Fibroblast of lung (primary cell): ENCODE measurements at regions not wholly inside any gene's neighbourhood (a gene's known extent, or its start where the extent isn't known, plus 50 kb on each side); places are given as distances from the start of the nearest gene placed in this dataset.

Experiments used
- DNase-seq, 2 donors: peaks; one replicate each; pipeline versions ENCODE4 v3.0.0 to v3.0.0-alpha.2; 2010; ENCODE audit warnings: low read depth in 2 of 2
- H2AFZ ChIP-seq: 2 replicates; pipeline ENCODE4 v1.5.1; 2012; ENCODE audit warnings: low read length, control low read depth, inconsistent platforms
- H3K27ac ChIP-seq: 2 replicates; pipeline ENCODE4 v1.5.1; 2011; ENCODE audit warnings: low read length, control low read depth; ENCODE audit not compliant: insufficient read depth
- H3K27me3 ChIP-seq: 2 replicates; pipeline ENCODE4 v1.5.1; 2011; ENCODE audit warnings: mild to moderate bottlenecking, low read length; ENCODE audit not compliant: control insufficient read depth, insufficient read depth
- H3K36me3 ChIP-seq: 2 replicates; pipeline ENCODE4 v1.5.1; 2011; ENCODE audit warnings: low read length; ENCODE audit not compliant: control insufficient read depth, insufficient read depth
- H3K4me1 ChIP-seq: 2 replicates; pipeline ENCODE4 v1.5.1; 2011; ENCODE audit warnings: low read length; ENCODE audit not compliant: control insufficient read depth, insufficient read depth; ENCODE audit errors: extremely low read depth
- H3K4me2 ChIP-seq: 2 replicates; pipeline ENCODE4 v1.5.1; 2011; ENCODE audit warnings: low read length, control low read depth; ENCODE audit not compliant: insufficient read depth; ENCODE audit errors: extremely low read depth
- H3K4me3 ChIP-seq, 4 experiments: fragments of 200-600 bp in 1 of 4; sonication (generic) in 1 of 4; replicated peaks in 1 of 4; 2 replicates each; pipeline ENCODE4 v1.5.1; 2011 to 2016; ENCODE audit warnings: low read length in 4 of 4, low read depth in 3 of 4, mild to moderate bottlenecking in 3 of 4, control low read depth in 2 of 4, inconsistent platforms in 1 of 4, mixed read lengths in 1 of 4; ENCODE audit not compliant: insufficient read depth in 1 of 4; ENCODE audit errors: control extremely low read depth in 1 of 4
- H3K79me2 ChIP-seq: 2 replicates; pipeline ENCODE4 v1.5.1; 2012; ENCODE audit warnings: mild to moderate bottlenecking, low read length, inconsistent platforms; ENCODE audit not compliant: control insufficient read depth, insufficient read depth
- H3K9ac ChIP-seq: 2 replicates; pipeline ENCODE4 v1.5.1; 2011; ENCODE audit warnings: mild to moderate bottlenecking, low read length, control low read depth; ENCODE audit not compliant: insufficient read depth
- H3K9me3 ChIP-seq: 2 replicates; pipeline ENCODE4 v1.5.1; 2012; ENCODE audit warnings: low read depth, low read length; ENCODE audit not compliant: control insufficient read depth, insufficient read depth
- H4K20me1 ChIP-seq: 2 replicates; pipeline ENCODE4 v1.5.1; 2011; ENCODE audit warnings: low read length; ENCODE audit not compliant: control insufficient read depth, insufficient read depth; ENCODE audit errors: extremely low read depth
- EZH2 ChIP-seq: IDR thresholded peaks from 2 replicates; pipeline ENCODE4 v1.5.1; 2012; ENCODE audit warnings: low read length, control low read depth, mild to moderate bottlenecking; ENCODE audit errors: missing control alignments
- TF ChIP-seq, protein P1 (sequence below), 2 donors: IDR thresholded peaks in 1 of 2; conservative IDR thresholded peaks in 1 of 2; 1 replicate in 1 of 2; 2 replicates in 1 of 2; pipeline ENCODE4 v1.5.1; 2011 to 2012; ENCODE audit warnings: low read length in 2 of 2, control low read depth in 1 of 2, inconsistent platforms in 1 of 2, low read depth in 1 of 2, mild to moderate bottlenecking in 1 of 2

DNA sequence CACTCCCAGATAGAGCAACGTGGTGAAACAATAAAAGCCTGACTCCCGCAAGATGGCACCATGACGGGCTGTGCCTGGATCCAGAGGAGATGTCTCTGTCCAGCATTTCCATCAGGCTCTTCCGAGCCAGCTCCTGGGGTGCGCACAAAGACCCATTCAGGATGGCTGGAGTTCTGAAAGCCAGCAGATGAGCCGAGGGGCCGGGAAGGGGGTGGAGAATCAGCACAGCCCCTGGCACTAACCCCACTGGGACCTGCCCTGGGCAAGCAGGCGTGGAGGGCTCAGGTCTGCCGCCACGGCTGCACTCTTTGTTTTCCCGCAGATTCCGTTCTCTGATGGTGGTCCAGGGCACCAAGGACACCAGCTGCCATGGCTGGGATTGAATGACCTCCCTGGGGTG, 97.2 kb upstream of the BLID start:
- TF ChIP-seq EZH2, result no peak
- TF ChIP-seq, protein P1, sequence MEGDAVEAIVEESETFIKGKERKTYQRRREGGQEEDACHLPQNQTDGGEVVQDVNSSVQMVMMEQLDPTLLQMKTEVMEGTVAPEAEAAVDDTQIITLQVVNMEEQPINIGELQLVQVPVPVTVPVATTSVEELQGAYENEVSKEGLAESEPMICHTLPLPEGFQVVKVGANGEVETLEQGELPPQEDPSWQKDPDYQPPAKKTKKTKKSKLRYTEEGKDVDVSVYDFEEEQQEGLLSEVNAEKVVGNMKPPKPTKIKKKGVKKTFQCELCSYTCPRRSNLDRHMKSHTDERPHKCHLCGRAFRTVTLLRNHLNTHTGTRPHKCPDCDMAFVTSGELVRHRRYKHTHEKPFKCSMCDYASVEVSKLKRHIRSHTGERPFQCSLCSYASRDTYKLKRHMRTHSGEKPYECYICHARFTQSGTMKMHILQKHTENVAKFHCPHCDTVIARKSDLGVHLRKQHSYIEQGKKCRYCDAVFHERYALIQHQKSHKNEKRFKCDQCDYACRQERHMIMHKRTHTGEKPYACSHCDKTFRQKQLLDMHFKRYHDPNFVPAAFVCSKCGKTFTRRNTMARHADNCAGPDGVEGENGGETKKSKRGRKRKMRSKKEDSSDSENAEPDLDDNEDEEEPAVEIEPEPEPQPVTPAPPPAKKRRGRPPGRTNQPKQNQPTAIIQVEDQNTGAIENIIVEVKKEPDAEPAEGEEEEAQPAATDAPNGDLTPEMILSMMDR (conservative IDR thresholded peaks at IDR 0.05 in 1 of 2, IDR thresholded peaks at IDR 0.05 in 1 of 2; ENCODE audit: low read depth in 1 of 2, low read length in 2 of 2), result no peak
- H3K9ac ChIP-seq, result no peak overlapping the region
- no peak overlapping the region for H3K4me3 ChIP-seq
- H3K79me2 ChIP-seq, result no peaks in the 10 kb centered on the region
- H3K27ac ChIP-seq, result no peak overlapping the region
- no peak for DNase-seq
- H3K4me2 ChIP-seq, result no peak overlapping the region
- H3K27me3 ChIP-seq, result no peaks in the 10 kb centered on the region
- H3K36me3 ChIP-seq, result no peaks in the 10 kb centered on the region
- no peaks in the 10 kb centered on the region for H4K20me1 ChIP-seq
- peaks cover 28% of the 10 kb centered on the region for H3K4me1 ChIP-seq
- H3K9me3 ChIP-seq, result no peaks in the 10 kb centered on the region
- H2AFZ ChIP-seq, result no peak overlapping the region

DNA sequence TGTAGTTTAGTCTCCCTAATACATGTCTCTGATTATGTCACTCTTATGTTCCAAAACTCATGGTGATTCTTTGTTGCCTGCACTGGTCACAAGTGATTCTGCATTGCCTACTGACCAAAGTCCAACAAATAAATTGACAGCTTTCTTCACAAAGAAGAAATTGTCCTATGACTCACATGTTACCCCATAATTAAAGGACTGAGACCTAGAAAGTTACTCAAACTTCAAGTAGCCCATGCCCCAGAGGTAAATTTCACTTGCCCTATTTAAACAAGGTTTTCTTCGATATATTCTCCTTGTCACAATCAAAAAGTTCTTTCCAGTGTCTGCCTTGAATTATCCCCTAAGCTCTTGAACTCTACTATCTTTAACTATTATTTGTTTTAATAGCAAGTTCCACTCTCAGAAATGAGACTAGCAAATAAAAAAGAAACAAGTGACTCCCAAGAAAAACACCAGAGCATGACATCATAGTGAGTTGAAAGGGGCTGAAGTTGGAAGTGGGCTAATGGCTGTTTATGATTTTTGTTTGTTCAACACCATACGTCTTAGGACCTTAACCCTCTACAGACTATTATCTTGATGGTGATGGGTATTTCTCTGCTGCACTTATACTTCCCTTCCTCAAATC, 94.5 kb upstream of the BLID start:
- H3K4me2 ChIP-seq, result no peak overlapping the region
- H3K4me3 ChIP-seq, result no peak overlapping the region
- H3K27ac ChIP-seq, result no peak overlapping the region
- no peaks in the 10 kb centered on the region for H3K9me3 ChIP-seq
- H4K20me1 ChIP-seq, result no peaks in the 10 kb centered on the region
- no peaks in the 10 kb centered on the region for H3K27me3 ChIP-seq
- H3K9ac ChIP-seq, result no peak overlapping the region
- DNase-seq, result no peak
- peaks cover 17% of the 10 kb centered on the region for H3K79me2 ChIP-seq
- no peak overlapping the region for H2AFZ ChIP-seq
- TF ChIP-seq EZH2, result no peak
- TF ChIP-seq, protein P1 (conservative IDR thresholded peaks at IDR 0.05 in 1 of 2, IDR thresholded peaks at IDR 0.05 in 1 of 2; ENCODE audit: low read depth in 1 of 2, low read length in 2 of 2), result no peak
- H3K36me3 ChIP-seq, result no peaks in the 10 kb centered on the region
- H3K4me1 ChIP-seq, result peaks cover 39% of the 10 kb centered on the region

DNA sequence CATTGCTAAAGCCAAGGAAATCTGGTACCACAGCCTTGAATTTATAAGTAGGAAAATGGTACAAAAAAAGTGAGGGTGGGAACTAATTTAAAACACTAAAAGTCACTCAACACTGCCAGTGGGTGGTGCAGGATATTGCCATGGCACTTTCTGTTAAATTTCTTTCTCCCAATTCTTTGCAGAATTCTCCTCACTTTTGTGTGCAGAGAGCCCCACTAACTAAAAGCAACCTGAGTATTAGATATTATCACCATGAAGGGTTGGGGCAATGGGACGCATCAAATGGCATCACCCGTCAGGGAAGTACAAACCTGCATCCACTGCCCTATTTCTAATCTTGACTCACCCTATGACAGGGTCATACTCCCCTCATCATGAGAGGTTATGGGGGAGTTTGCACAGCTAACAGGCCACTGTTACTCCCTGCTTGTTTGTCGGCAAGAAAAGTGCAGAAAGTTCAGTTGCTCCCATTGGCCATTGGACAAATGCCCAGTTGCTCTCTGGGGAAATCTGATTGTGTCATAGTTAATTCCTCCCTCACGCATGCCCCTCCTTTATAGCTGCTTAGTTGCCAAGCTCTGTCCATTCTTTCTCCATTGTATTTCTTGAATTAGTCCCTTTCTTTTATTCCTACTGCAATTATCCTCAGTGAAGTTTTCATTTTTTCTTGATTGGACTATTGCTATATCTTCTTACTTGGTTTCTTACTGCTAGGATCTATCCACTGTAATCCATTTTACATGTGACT, 93.8 kb upstream of the BLID start:
- TF ChIP-seq EZH2, result no peak
- TF ChIP-seq, protein P1 (conservative IDR thresholded peaks at IDR 0.05 in 1 of 2, IDR thresholded peaks at IDR 0.05 in 1 of 2; ENCODE audit: low read depth in 1 of 2, low read length in 2 of 2), result no peak
- H3K27ac ChIP-seq, result peak overlapping the region; percentile 51
- H3K9me3 ChIP-seq, result no peaks in the 10 kb centered on the region
- H3K36me3 ChIP-seq, result no peaks in the 10 kb centered on the region
- no peak overlapping the region for H3K4me3 ChIP-seq
- DNase-seq, result peak; percentile 82 to 96
- no peak overlapping the region for H3K4me2 ChIP-seq
- no peaks in the 10 kb centered on the region for H3K27me3 ChIP-seq
- peaks cover 39% of the 10 kb centered on the region for H3K4me1 ChIP-seq
- no peak overlapping the region for H3K9ac ChIP-seq
- H3K79me2 ChIP-seq, result peaks cover 24% of the 10 kb centered on the region
- no peak overlapping the region for H2AFZ ChIP-seq
- no peaks in the 10 kb centered on the region for H4K20me1 ChIP-seq
